ENCODE measurements at regions not wholly inside any gene's neighbourhood (a gene's known extent, or its start where the extent isn't known, plus 50 kb on each side); places are given as distances from the start of the nearest gene placed in this dataset.
A peak's percentile ranks its signal among the peaks of the same experiment; 100 is the strongest.

- intact Hi-C loops (cut with DNase I): loop anchor here in 1 of 2 donors (5.0 kb wide), 1 partner anchor 644 kb away; no protein-coding TSS in a partner anchor
- no peak for DNase-seq
- no peaks in the 10 kb centered on the region for H3K36me3 ChIP-seq (replicated peaks in 1 of 2)
- TF ChIP-seq POLR2A (IDR thresholded peaks at IDR 0.05): no peak
- no peak for TF ChIP-seq CTCF (IDR thresholded peaks at IDR 0.05)
- no peak overlapping the region for H3K4me3 ChIP-seq
- H3K9me3 ChIP-seq (replicated peaks in 1 of 3): no peaks in the 10 kb centered on the region
- no peak overlapping the region for H3K27ac ChIP-seq
- H3K4me1 ChIP-seq (replicated peaks in 1 of 2): no peaks in the 10 kb centered on the region
- peaks cover under 1% of the 10 kb centered on the region for H3K27me3 ChIP-seq
- 60 to 67% (median 63%) methylated on average over 3 of the region's 3 CpGs for WGBS, 4 donors
These were observed 400.2 kb downstream of the MN1 start for GRCh38 chr22:27401321-27401720.

GRCh38 chr22:27404441-27404840 lies 397.1 kb downstream of the MN1 start:
- no peaks in the 10 kb centered on the region for H3K4me1 ChIP-seq (replicated peaks in 1 of 2)
- no peak overlapping the region for H3K4me3 ChIP-seq
- intact Hi-C loops (cut with DNase I): loop anchor here in 1 of 2 donors (5.0 kb wide), 1 partner anchor 647 kb away; no protein-coding TSS in a partner anchor
- no peaks in the 10 kb centered on the region for H3K9me3 ChIP-seq (replicated peaks in 1 of 3)
- H3K36me3 ChIP-seq (replicated peaks in 1 of 2): no peaks in the 10 kb centered on the region
- peaks cover 12% of the 10 kb centered on the region for H3K27me3 ChIP-seq
- no peak overlapping the region for H3K27ac ChIP-seq
- 73 to 92% (median 88%) methylated on average over 5 of the region's 5 CpGs for WGBS, 4 donors
- TF ChIP-seq POLR2A (IDR thresholded peaks at IDR 0.05): no peak
- TF ChIP-seq CTCF (IDR thresholded peaks at IDR 0.05): no peak
- no peak for DNase-seq

- Histone ChIP-seq H3K9me3 (replicated peaks in 1 of 3) (no peaks in the 10 kb centered on the region), H3K27me3 (peaks cover 12% of the 10 kb centered on the region), H3K36me3 (replicated peaks in 1 of 2) (no peaks in the 10 kb centered on the region), H3K4me3 (no peak overlapping the region), H3K4me1 (replicated peaks in 1 of 2) (no peaks in the 10 kb centered on the region), H3K27ac (no peak overlapping the region)
- no peak for TF ChIP-seq POLR2A (IDR thresholded peaks at IDR 0.05)
- TF ChIP-seq CTCF (IDR thresholded peaks at IDR 0.05): peak; percentile 60 to 73 (median 68)
- intact Hi-C loops (cut with DNase I): loop anchor here (5.0 kb wide), 1 partner anchor 396 kb away; the partner anchor contains the start of gene MN1 (in 2 of the 2)
- 58 to 83% (median 62%) methylated on average over 5 to 10 of the region's 10 CpGs for WGBS, 4 donors
- DNase-seq: peak; percentile 27 to 72 (median 57)
These were observed 395.7 kb downstream of the MN1 start for GRCh38 chr22:27405672-27406388.

GRCh38 chr22:27406389-27406861 lies 395.1 kb downstream of the MN1 start:
- TF ChIP-seq CTCF (IDR thresholded peaks at IDR 0.05): no peak
- no peak for TF ChIP-seq POLR2A (IDR thresholded peaks at IDR 0.05)
- no peak overlapping the region for H3K4me3 ChIP-seq
- DNase-seq: no peak
- no peaks in the 10 kb centered on the region for H3K36me3 ChIP-seq (replicated peaks in 1 of 2)
- no peak overlapping the region for H3K27ac ChIP-seq
- WGBS, 4 donors: 85 to 100% (median 95%) methylated on average over 2 of the region's 2 CpGs
- peaks cover 15% of the 10 kb centered on the region for H3K27me3 ChIP-seq
- intact Hi-C loops (cut with DNase I): loop anchor here (5.0 kb wide), 1 partner anchor 396 kb away; the partner anchor contains the start of gene MN1 (in 2 of the 2)
- no peaks in the 10 kb centered on the region for H3K4me1 ChIP-seq (replicated peaks in 1 of 2)
- H3K9me3 ChIP-seq (replicated peaks in 1 of 3): no peaks in the 10 kb centered on the region

Data from adrenal gland (tissue), 9 donors.